HCT116 (cell line): ENCODE measurements at regions not wholly inside any gene's neighbourhood (a gene's known extent, or its start where the extent isn't known, plus 50 kb on each side); places are given as distances from the start of the nearest gene placed in this dataset.

Experiments
- EGR1 ChIP-seq: IDR thresholded peaks from 2 replicates; pipeline ENCODE4 v1.6.1; 2012; ENCODE audit warnings: low read depth
- EZH2 ChIP-seq: fragments of 200-600 bp; sonication (generic); IDR thresholded peaks from 2 replicates; pipeline ENCODE4 v1.6.1; 2017; ENCODE audit warnings: antibody characterized with exemption, mixed run types
- POLR2AphosphoS5 ChIP-seq: IDR thresholded peaks from 2 replicates; pipeline ENCODE4 v1.6.1; 2011; ENCODE audit warnings: mild to moderate bottlenecking, low read depth, low read length, moderate library complexity
- TF ChIP-seq, protein P1 (sequence below): IDR thresholded peaks from 2 replicates; pipeline ENCODE4 v1.6.1; 2012
- TF ChIP-seq, protein P2 (sequence below): IDR thresholded peaks from 2 replicates; pipeline ENCODE4 v1.6.1; 2011; ENCODE audit warnings: mild to moderate bottlenecking, low read length, moderate library complexity; ENCODE audit not compliant: insufficient replicate concordance; ENCODE audit errors: extremely low read depth

DNA sequence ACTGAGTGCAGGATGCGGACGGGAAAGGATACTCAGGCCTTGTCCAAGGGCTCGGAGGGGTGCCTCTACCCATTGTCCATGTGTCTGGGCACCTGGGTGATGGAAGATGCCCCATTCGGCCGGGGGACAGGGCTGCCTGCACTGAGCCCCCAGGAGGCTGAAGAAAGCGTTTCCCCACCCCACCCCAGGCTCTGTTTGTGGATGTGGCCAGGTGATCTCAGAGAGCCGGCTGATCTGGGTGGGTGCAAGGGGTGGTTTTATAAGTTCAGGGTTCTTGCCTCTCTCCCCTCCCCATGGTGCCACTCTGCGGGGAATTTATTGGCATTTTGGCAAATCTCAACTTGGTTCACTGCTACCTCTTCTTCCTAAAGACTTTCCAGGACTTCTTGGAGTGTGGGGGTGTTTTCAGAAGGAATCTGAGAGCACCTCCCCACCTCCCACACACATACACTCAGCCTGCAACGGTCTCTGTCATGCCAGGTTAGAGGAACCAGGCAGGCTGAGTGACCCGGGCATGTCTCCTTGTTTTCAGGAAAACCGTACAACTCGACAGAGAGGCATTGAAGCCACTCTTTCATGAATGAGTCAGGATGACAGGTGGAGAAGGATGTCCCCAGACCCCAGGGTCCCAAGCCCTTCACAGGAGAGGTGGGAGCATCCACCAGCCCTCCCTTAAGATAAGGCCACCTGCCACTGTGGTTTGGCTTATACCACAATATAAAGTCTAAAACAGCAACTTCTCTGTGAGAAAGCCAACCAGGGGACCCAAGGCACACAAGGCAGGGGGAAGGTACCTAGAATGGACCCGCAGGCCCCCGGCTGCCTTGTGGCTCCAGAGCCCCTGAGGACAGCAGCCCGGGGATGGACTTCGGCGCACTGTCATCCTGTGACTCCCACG is 174.9 kb downstream of the ETS2 start:
- TF ChIP-seq POLR2AphosphoS5 (no peak), EZH2 (no peak), EGR1 (no peak)
- TF ChIP-seq, protein P1, sequence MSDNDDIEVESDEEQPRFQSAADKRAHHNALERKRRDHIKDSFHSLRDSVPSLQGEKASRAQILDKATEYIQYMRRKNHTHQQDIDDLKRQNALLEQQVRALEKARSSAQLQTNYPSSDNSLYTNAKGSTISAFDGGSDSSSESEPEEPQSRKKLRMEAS = no peak
- TF ChIP-seq, protein P2, sequence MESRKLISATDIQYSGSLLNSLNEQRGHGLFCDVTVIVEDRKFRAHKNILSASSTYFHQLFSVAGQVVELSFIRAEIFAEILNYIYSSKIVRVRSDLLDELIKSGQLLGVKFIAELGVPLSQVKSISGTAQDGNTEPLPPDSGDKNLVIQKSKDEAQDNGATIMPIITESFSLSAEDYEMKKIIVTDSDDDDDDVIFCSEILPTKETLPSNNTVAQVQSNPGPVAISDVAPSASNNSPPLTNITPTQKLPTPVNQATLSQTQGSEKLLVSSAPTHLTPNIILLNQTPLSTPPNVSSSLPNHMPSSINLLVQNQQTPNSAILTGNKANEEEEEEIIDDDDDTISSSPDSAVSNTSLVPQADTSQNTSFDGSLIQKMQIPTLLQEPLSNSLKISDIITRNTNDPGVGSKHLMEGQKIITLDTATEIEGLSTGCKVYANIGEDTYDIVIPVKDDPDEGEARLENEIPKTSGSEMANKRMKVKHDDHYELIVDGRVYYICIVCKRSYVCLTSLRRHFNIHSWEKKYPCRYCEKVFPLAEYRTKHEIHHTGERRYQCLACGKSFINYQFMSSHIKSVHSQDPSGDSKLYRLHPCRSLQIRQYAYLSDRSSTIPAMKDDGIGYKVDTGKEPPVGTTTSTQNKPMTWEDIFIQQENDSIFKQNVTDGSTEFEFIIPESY = no peak
